ENCODE measurements at regions not wholly inside any gene's neighbourhood (a gene's known extent, or its start where the extent isn't known, plus 50 kb on each side); places are given as distances from the start of the nearest gene placed in this dataset.

DNA sequence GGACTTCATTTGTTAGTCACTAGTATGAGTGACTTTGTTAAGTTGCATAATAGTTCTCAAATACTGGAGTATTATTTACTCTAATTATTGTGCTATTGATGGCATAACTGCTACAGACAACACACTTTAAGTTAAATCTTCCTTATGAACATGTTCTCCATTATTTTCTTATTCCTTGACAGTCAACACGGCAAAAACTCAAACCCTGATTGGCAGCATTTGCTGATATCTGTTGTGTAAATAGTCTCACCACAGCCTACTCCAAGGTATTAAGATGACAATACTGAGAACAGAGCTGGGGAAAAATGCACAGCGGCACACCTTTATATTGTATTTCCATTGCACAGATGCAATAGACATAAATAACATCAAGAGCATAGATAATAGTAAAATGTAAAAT lies 568.0 kb upstream of the AADAT start:
- TF ChIP-seq CTCF (IDR thresholded peaks at IDR 0.05) (no peak), POLR2A (IDR thresholded peaks at IDR 0.05) (no peak)

All from right lobe of liver (tissue), 4 donors.